22Rv1 (cell line): ENCODE measurements at regions not wholly inside any gene's neighbourhood (a gene's known extent, or its start where the extent isn't known, plus 50 kb on each side); places are given as distances from the start of the nearest gene placed in this dataset.

ENCODE experiments used
- ZFX ChIP-seq: fragments of 450-650 bp; IDR thresholded peaks from 2 replicates; pipeline ENCODE4 v1.6.1; 2017; ENCODE audit warnings: antibody characterized with exemption, borderline replicate concordance
- TF ChIP-seq, protein P1 (sequence below): fragments of 450-650 bp; IDR thresholded peaks from 2 replicates; pipeline ENCODE4 v1.5.1; 2017; ENCODE audit warnings: mild to moderate bottlenecking

- TF ChIP-seq, protein P1, sequence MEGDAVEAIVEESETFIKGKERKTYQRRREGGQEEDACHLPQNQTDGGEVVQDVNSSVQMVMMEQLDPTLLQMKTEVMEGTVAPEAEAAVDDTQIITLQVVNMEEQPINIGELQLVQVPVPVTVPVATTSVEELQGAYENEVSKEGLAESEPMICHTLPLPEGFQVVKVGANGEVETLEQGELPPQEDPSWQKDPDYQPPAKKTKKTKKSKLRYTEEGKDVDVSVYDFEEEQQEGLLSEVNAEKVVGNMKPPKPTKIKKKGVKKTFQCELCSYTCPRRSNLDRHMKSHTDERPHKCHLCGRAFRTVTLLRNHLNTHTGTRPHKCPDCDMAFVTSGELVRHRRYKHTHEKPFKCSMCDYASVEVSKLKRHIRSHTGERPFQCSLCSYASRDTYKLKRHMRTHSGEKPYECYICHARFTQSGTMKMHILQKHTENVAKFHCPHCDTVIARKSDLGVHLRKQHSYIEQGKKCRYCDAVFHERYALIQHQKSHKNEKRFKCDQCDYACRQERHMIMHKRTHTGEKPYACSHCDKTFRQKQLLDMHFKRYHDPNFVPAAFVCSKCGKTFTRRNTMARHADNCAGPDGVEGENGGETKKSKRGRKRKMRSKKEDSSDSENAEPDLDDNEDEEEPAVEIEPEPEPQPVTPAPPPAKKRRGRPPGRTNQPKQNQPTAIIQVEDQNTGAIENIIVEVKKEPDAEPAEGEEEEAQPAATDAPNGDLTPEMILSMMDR, result no peak
- no peak for TF ChIP-seq ZFX
These were observed 71.7 kb upstream of the NOCT start for GRCh38 chr4:138943893-138944292.
